ENCODE measurements at regions not wholly inside any gene's neighbourhood (a gene's known extent, or its start where the extent isn't known, plus 50 kb on each side); places are given as distances from the start of the nearest gene placed in this dataset.

GRCh38 chr22:48085901-48086645 is 1323.6 kb downstream of the TBC1D22A start:
- no peak for DNase-seq
- Mint-ChIP-seq H3K36me3 (ENCODE audit: low read depth) (no peaks in the 10 kb centered on the region), H3K4me3 (no peak overlapping the region), H3K27me3 (peaks cover 38% of the 10 kb centered on the region), H3K9me3 (no peaks in the 10 kb centered on the region), H3K4me1 (ENCODE audit: low read depth) (peaks cover 8% of the 10 kb centered on the region), H3K27ac (no peak overlapping the region)

GRCh38 chr22:48084729-48085050 is 1322.2 kb downstream of the TBC1D22A start:
- peaks cover 45% of the 10 kb centered on the region for H3K27me3 Mint-ChIP-seq
- H3K9me3 Mint-ChIP-seq, result no peaks in the 10 kb centered on the region
- peaks cover 13% of the 10 kb centered on the region for H3K4me1 Mint-ChIP-seq (ENCODE audit: low read depth)
- no peak for DNase-seq
- no peaks in the 10 kb centered on the region for H3K36me3 Mint-ChIP-seq (ENCODE audit: low read depth)
- no peak overlapping the region for H3K4me3 Mint-ChIP-seq
- H3K27ac Mint-ChIP-seq, result no peak overlapping the region

GRCh38 chr22:48084041-48084728 is 1321.7 kb downstream of the TBC1D22A start:
- Mint-ChIP-seq H3K36me3 (ENCODE audit: low read depth) (no peaks in the 10 kb centered on the region), H3K4me3 (no peak overlapping the region), H3K27ac (no peak overlapping the region), H3K4me1 (ENCODE audit: low read depth) (peaks cover 16% of the 10 kb centered on the region), H3K9me3 (no peaks in the 10 kb centered on the region), H3K27me3 (peaks cover 50% of the 10 kb centered on the region)
- no peak for DNase-seq

GRCh38 chr22:48083502-48083901 is 1321.1 kb downstream of the TBC1D22A start:
- H3K9me3 Mint-ChIP-seq, result no peaks in the 10 kb centered on the region
- H3K27me3 Mint-ChIP-seq, result peaks cover 56% of the 10 kb centered on the region
- DNase-seq, result no peak
- H3K27ac Mint-ChIP-seq, result no peak overlapping the region
- H3K36me3 Mint-ChIP-seq (ENCODE audit: low read depth), result no peaks in the 10 kb centered on the region
- H3K4me1 Mint-ChIP-seq (ENCODE audit: low read depth), result peaks cover 16% of the 10 kb centered on the region
- no peak overlapping the region for H3K4me3 Mint-ChIP-seq

GRCh38 chr22:48082284-48082683 is 1319.8 kb downstream of the TBC1D22A start:
- no peaks in the 10 kb centered on the region for H3K36me3 Mint-ChIP-seq (ENCODE audit: low read depth)

GRCh38 chr22:48081281-48081680 is 1318.8 kb downstream of the TBC1D22A start:
- Mint-ChIP-seq H3K4me3 (no peak overlapping the region), H3K27ac (no peak overlapping the region), H3K27me3 (peaks cover 76% of the 10 kb centered on the region), H3K9me3 (no peaks in the 10 kb centered on the region), H3K4me1 (ENCODE audit: low read depth) (peaks cover 16% of the 10 kb centered on the region), H3K36me3 (ENCODE audit: low read depth) (no peaks in the 10 kb centered on the region)
- no peak for DNase-seq

More at GRCh38 chr22:48082284-48082683, 1319.8 kb downstream of the TBC1D22A start:
- Mint-ChIP-seq H3K4me1 (ENCODE audit: low read depth) (peaks cover 16% of the 10 kb centered on the region), H3K9me3 (no peaks in the 10 kb centered on the region), H3K27ac (no peak overlapping the region), H3K4me3 (no peak overlapping the region), H3K27me3 (peaks cover 68% of the 10 kb centered on the region)
- DNase-seq, result no peak

GRCh38 chr22:48080316-48081165 is 1318.1 kb downstream of the TBC1D22A start:
- Mint-ChIP-seq H3K36me3 (ENCODE audit: low read depth) (no peaks in the 10 kb centered on the region), H3K27ac (no peak overlapping the region), H3K4me3 (no peak overlapping the region), H3K4me1 (ENCODE audit: low read depth) (peaks cover 16% of the 10 kb centered on the region), H3K27me3 (peaks cover 79% of the 10 kb centered on the region), H3K9me3 (no peaks in the 10 kb centered on the region)
- DNase-seq, result no peak

GRCh38 chr22:48079505-48080290 is 1317.2 kb downstream of the TBC1D22A start:
- Mint-ChIP-seq H3K4me3 (no peak overlapping the region), H3K27ac (no peak overlapping the region)

GRCh38 chr22:48078825-48079224 is 1316.4 kb downstream of the TBC1D22A start:
- H3K4me3 Mint-ChIP-seq, result no peak overlapping the region
- H3K36me3 Mint-ChIP-seq (ENCODE audit: low read depth), result no peaks in the 10 kb centered on the region
- DNase-seq, result no peak
- H3K27ac Mint-ChIP-seq, result no peak overlapping the region
- H3K9me3 Mint-ChIP-seq, result no peaks in the 10 kb centered on the region
- H3K27me3 Mint-ChIP-seq, result peaks cover 77% of the 10 kb centered on the region
- peaks cover 7% of the 10 kb centered on the region for H3K4me1 Mint-ChIP-seq (ENCODE audit: low read depth)

More at GRCh38 chr22:48079505-48080290, 1317.2 kb downstream of the TBC1D22A start:
- Mint-ChIP-seq H3K9me3 (no peaks in the 10 kb centered on the region), H3K36me3 (ENCODE audit: low read depth) (no peaks in the 10 kb centered on the region), H3K4me1 (ENCODE audit: low read depth) (peaks cover 15% of the 10 kb centered on the region), H3K27me3 (peaks cover 81% of the 10 kb centered on the region)
- no peak for DNase-seq

GRCh38 chr22:48077699-48078098 is 1315.2 kb downstream of the TBC1D22A start:
- DNase-seq, result no peak
- H3K4me1 Mint-ChIP-seq (ENCODE audit: low read depth), result peaks cover 7% of the 10 kb centered on the region
- peaks cover 74% of the 10 kb centered on the region for H3K27me3 Mint-ChIP-seq
- H3K9me3 Mint-ChIP-seq, result no peaks in the 10 kb centered on the region
- no peak overlapping the region for H3K4me3 Mint-ChIP-seq
- no peak overlapping the region for H3K27ac Mint-ChIP-seq
- H3K36me3 Mint-ChIP-seq (ENCODE audit: low read depth), result no peaks in the 10 kb centered on the region

GRCh38 chr22:48076008-48076407 is 1313.6 kb downstream of the TBC1D22A start:
- no peak overlapping the region for H3K4me3 Mint-ChIP-seq
- H3K27me3 Mint-ChIP-seq, result peaks cover 67% of the 10 kb centered on the region
- H3K4me1 Mint-ChIP-seq (ENCODE audit: low read depth), result peaks cover 7% of the 10 kb centered on the region
- no peaks in the 10 kb centered on the region for H3K9me3 Mint-ChIP-seq
- H3K36me3 Mint-ChIP-seq (ENCODE audit: low read depth), result no peaks in the 10 kb centered on the region
- DNase-seq, result no peak
- H3K27ac Mint-ChIP-seq, result no peak overlapping the region

GRCh38 chr22:48075604-48076003 is 1313.2 kb downstream of the TBC1D22A start:
- Mint-ChIP-seq H3K27ac (no peak overlapping the region), H3K36me3 (ENCODE audit: low read depth) (no peaks in the 10 kb centered on the region), H3K4me3 (no peak overlapping the region), H3K27me3 (peaks cover 65% of the 10 kb centered on the region), H3K9me3 (no peaks in the 10 kb centered on the region), H3K4me1 (ENCODE audit: low read depth) (peaks cover 7% of the 10 kb centered on the region)
- no peak for DNase-seq

- Mint-ChIP-seq H3K36me3 (ENCODE audit: low read depth) (no peaks in the 10 kb centered on the region), H3K9me3 (no peaks in the 10 kb centered on the region), H3K4me1 (ENCODE audit: low read depth) (no peaks in the 10 kb centered on the region), H3K27me3 (peaks cover 38% of the 10 kb centered on the region), H3K4me3 (no peak overlapping the region), H3K27ac (no peak overlapping the region)
- DNase-seq, result no peak
These were observed 1310.3 kb downstream of the TBC1D22A start for GRCh38 chr22:48072777-48073176.

- no peak overlapping the region for H3K27ac Mint-ChIP-seq
- no peak overlapping the region for H3K4me3 Mint-ChIP-seq
- peaks cover 29% of the 10 kb centered on the region for H3K27me3 Mint-ChIP-seq
- H3K36me3 Mint-ChIP-seq (ENCODE audit: low read depth), result no peaks in the 10 kb centered on the region
- no peaks in the 10 kb centered on the region for H3K4me1 Mint-ChIP-seq (ENCODE audit: low read depth)
- no peak for DNase-seq
- H3K9me3 Mint-ChIP-seq, result no peaks in the 10 kb centered on the region
These were observed 1309.4 kb downstream of the TBC1D22A start for GRCh38 chr22:48071828-48072227.

Measured in activated T-cell treated with anti-CD3 and anti-CD28 coated beads, Interleukin-2, amount 50 U/mL, for 24 hours (primary cell).